ENCODE measurements at regions not wholly inside any gene's neighbourhood (a gene's known extent, or its start where the extent isn't known, plus 50 kb on each side); places are given as distances from the start of the nearest gene placed in this dataset.
"Not testable (repeated sequence)": the region's sequence is repeated elsewhere in the genome, so short reads cannot be mapped to it uniquely, and the experiment has no call there.

DNA sequence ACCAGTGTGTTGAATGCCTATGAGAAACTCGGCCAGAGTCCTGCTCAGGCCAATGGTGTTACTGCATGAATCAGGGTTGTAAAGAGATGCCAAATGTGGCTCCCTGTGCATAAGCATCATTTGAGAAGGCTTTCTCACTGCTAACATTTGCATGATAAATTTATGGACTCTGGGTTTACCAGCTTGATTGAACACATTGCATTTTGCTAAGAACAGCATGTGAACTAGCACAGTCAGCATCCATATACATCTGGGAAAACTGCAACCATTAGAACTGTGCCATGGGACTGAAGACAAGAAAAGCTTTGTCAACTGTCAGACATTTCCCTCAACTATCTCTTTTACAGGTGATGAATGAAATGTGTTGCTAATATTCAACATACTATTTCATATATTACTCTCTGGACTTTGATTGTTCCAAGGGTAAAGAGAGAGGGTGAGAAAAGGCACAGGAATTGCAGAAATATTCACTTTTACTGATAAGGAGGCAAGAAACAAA, 1427.4 kb upstream of the ADGRL3 start:
- TF ChIP-seq CTCF (IDR thresholded peaks at IDR 0.05; ENCODE audit: borderline replicate concordance), result no peak
- intact Hi-C loops (cut with micrococcal nuclease), result no loop called here
- Histone ChIP-seq H3K9me3 (replicated peaks) (no peaks in the 10 kb centered on the region), H3K4me3 (no peak overlapping the region), H3K4me1 (no peaks in the 10 kb centered on the region), H3K36me3 (no peaks in the 10 kb centered on the region), H3K27me3 (ENCODE audit: low read depth) (no peaks in the 10 kb centered on the region), H3K27ac (replicated peaks) (no peak overlapping the region)
- no peak for DNase-seq

DNA sequence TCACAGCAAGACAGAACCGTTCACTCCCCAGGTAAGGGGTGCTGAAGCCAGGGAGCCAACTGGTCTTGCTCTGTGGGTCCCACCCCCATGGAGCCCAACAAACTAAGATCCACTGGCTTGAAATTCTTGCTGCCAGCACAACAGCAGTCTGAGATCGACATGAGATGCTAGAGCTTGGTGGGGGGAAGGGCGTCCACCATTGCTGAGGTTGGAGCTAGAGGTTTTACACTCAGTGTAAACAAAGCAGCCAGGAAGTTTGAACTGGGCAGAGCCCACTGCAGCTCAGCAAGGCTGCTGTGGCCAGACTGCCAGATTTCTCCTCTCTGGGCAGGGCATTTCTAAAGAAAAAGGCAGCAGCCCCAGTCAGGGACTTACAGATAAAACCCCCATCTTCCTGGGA, 1419.9 kb upstream of the ADGRL3 start:
- H3K4me3 ChIP-seq; DNase-seq; H3K4me1 ChIP-seq; H3K9me3 ChIP-seq (replicated peaks); H3K27me3 ChIP-seq (ENCODE audit: low read depth); H3K27ac ChIP-seq (replicated peaks); H3K36me3 ChIP-seq; intact Hi-C loops (cut with micrococcal nuclease): not testable (repeated sequence)

- TF ChIP-seq CTCF (IDR thresholded peaks at IDR 0.05; ENCODE audit: borderline replicate concordance), result no peak
- Histone ChIP-seq H3K27me3 (ENCODE audit: low read depth) (no peaks in the 10 kb centered on the region), H3K36me3 (no peaks in the 10 kb centered on the region), H3K4me3 (no peak overlapping the region), H3K27ac (replicated peaks) (no peak overlapping the region), H3K9me3 (replicated peaks) (peaks cover 14% of the 10 kb centered on the region), H3K4me1 (no peaks in the 10 kb centered on the region)
- intact Hi-C loops (cut with micrococcal nuclease), result no loop called here
- DNase-seq, result no peak
These were observed 1395.0 kb upstream of the ADGRL3 start for GRCh38 chr4:59805176-59805575.

DNA sequence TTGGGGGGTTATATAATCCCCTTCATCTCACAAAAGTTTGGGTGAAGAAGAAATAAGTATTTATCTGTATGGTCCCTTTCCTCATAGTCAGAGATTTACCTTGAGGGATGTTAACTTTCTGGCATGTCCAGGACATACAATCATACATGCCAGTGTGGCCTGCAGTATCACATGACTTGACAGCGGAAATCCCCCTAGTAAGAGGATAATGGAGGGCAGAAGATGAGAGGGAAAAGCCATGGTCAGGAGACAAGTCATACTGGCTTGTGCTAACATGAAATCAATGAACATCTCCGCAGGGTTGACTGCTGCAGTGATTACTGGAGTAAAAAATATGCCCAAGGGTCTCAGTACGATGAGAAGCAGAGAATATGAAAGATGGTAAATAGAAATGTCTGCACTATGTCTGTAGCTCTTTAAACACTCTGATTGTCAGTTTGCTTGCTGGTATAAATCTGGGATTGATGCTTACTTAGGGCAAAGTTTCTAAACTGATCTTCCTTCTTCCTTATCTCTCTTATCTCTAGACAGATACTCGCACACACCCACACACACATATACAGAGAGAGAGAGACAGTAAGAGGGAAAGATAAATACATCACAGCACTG, 1385.6 kb upstream of the ADGRL3 start:
- H3K4me3 ChIP-seq, result no peak overlapping the region
- DNase-seq, result no peak
- TF ChIP-seq CTCF (IDR thresholded peaks at IDR 0.05; ENCODE audit: borderline replicate concordance), result no peak
- H3K27me3 ChIP-seq (ENCODE audit: low read depth), result no peaks in the 10 kb centered on the region
- no peaks in the 10 kb centered on the region for H3K4me1 ChIP-seq
- no peaks in the 10 kb centered on the region for H3K9me3 ChIP-seq (replicated peaks)
- intact Hi-C loops (cut with micrococcal nuclease), result no loop called here
- H3K27ac ChIP-seq (replicated peaks), result no peak overlapping the region
- no peaks in the 10 kb centered on the region for H3K36me3 ChIP-seq

- no peak for TF ChIP-seq CTCF (IDR thresholded peaks at IDR 0.05; ENCODE audit: borderline replicate concordance)
- intact Hi-C loops (cut with micrococcal nuclease), result no loop called here
- H3K4me1 ChIP-seq, result no peaks in the 10 kb centered on the region
- H3K27me3 ChIP-seq (ENCODE audit: low read depth), result no peaks in the 10 kb centered on the region
- H3K9me3 ChIP-seq (replicated peaks), result no peaks in the 10 kb centered on the region
- no peak for DNase-seq
- no peak overlapping the region for H3K27ac ChIP-seq (replicated peaks)
- no peak overlapping the region for H3K4me3 ChIP-seq
- no peaks in the 10 kb centered on the region for H3K36me3 ChIP-seq
These were observed 1381.5 kb upstream of the ADGRL3 start for GRCh38 chr4:59818656-59819055.

DNA sequence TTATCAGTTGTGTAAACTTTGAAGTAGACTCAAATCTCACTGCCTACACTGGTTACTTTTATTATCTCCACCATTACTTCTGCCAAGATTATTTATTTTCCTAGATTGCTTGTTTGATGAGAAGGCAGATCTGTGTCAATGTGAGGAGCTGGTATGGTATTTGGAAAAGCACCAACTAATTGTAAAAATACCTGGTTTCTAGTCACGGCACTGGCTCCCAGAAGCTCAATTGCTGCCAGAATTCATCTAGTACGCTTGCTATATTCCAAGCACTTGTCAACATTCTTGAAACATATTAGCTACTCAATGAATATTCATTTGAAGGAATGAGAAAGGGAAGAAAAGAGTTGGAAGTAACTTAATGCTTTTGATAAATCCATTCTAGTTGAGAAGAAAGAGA, 1376.8 kb upstream of the ADGRL3 start:
- H3K27me3 ChIP-seq (ENCODE audit: low read depth), result no peaks in the 10 kb centered on the region
- no peak overlapping the region for H3K27ac ChIP-seq (replicated peaks)
- no peak overlapping the region for H3K4me3 ChIP-seq
- no peak for TF ChIP-seq CTCF (IDR thresholded peaks at IDR 0.05; ENCODE audit: borderline replicate concordance)
- no peak for DNase-seq
- H3K9me3 ChIP-seq (replicated peaks), result no peaks in the 10 kb centered on the region
- intact Hi-C loops (cut with micrococcal nuclease), result no loop called here
- H3K4me1 ChIP-seq, result no peaks in the 10 kb centered on the region
- no peaks in the 10 kb centered on the region for H3K36me3 ChIP-seq

All from left ventricle myocardium inferior (tissue), 1 donor.